H9 (cell line): ENCODE measurements at regions not wholly inside any gene's neighbourhood (a gene's known extent, or its start where the extent isn't known, plus 50 kb on each side); places are given as distances from the start of the nearest gene placed in this dataset.

ENCODE experiments used
- DNase-seq: peaks from one replicate; pipeline ENCODE4 v3.0.0-alpha.2; 2017
- H2AFZ ChIP-seq: one replicate; pipeline ENCODE4 v1.6.1; 2013; ENCODE audit warnings: mild to moderate bottlenecking, low read length, control low read depth, moderate library complexity
- H2AK5ac ChIP-seq: 2 replicates; pipeline ENCODE4 v1.6.1; 2013; ENCODE audit warnings: low read length, control low read depth, mixed read lengths; ENCODE audit not compliant: insufficient read length
- H2BK120ac ChIP-seq: one replicate; pipeline ENCODE4 v1.6.1; 2013; ENCODE audit warnings: low read depth, mild to moderate bottlenecking, low read length, control low read depth, inconsistent platforms; ENCODE audit not compliant: poor library complexity, severe bottlenecking
- H2BK12ac ChIP-seq: 2 replicates; pipeline ENCODE4 v1.6.1; 2013; ENCODE audit warnings: low read length, control low read depth, mixed read lengths, low read depth; ENCODE audit not compliant: insufficient read length
- H2BK15ac ChIP-seq: 2 replicates; pipeline ENCODE4 v1.6.1; 2013; ENCODE audit warnings: low read depth, low read length, control low read depth
- H2BK20ac ChIP-seq: one replicate; pipeline ENCODE4 v1.6.1; 2013; ENCODE audit warnings: low read depth, mild to moderate bottlenecking, low read length, control low read depth, inconsistent platforms; ENCODE audit not compliant: poor library complexity, severe bottlenecking
- H2BK5ac ChIP-seq: 2 replicates; pipeline ENCODE4 v1.6.1; 2013; ENCODE audit warnings: low read length, control low read depth, mixed read lengths; ENCODE audit not compliant: insufficient read length
- H3K14ac ChIP-seq: 2 replicates; pipeline ENCODE4 v1.6.1; 2013; ENCODE audit warnings: low read length, control low read depth; ENCODE audit not compliant: insufficient read depth
- H3K18ac ChIP-seq: 2 replicates; pipeline ENCODE4 v1.6.1; 2013; ENCODE audit warnings: low read depth, mild to moderate bottlenecking, mixed read lengths, low read length, control low read depth; ENCODE audit not compliant: insufficient read length
- H3K23ac ChIP-seq: 2 replicates; pipeline ENCODE4 v1.6.1; 2013; ENCODE audit warnings: low read length, control low read depth, mixed read lengths, low read depth; ENCODE audit not compliant: insufficient read length
- H3K23me2 ChIP-seq: 2 replicates; pipeline ENCODE4 v1.6.1; 2013; ENCODE audit warnings: low read depth, mild to moderate bottlenecking, mixed read lengths, low read length, control low read depth; ENCODE audit not compliant: insufficient read length, poor library complexity, severe bottlenecking
- H3K27ac ChIP-seq: 2 replicates; pipeline ENCODE4 v1.5.1; 2013; ENCODE audit warnings: low read length, control low read depth, mixed read lengths, low read depth; ENCODE audit not compliant: insufficient read length
- H3K27me3 ChIP-seq: 2 replicates; pipeline ENCODE4 v1.6.1; 2013; ENCODE audit warnings: low read length, control low read depth, inconsistent platforms; ENCODE audit not compliant: insufficient read depth
- H3K4ac ChIP-seq: 2 replicates; pipeline ENCODE4 v1.6.1; 2013; ENCODE audit warnings: low read depth, mild to moderate bottlenecking, control low read depth, inconsistent platforms, low read length, moderate library complexity
- H3K4me1 ChIP-seq: 2 replicates; pipeline ENCODE4 v1.6.1; 2013; ENCODE audit warnings: low read length, control low read depth, inconsistent platforms; ENCODE audit not compliant: insufficient read depth
- H3K4me2 ChIP-seq: 2 replicates; pipeline ENCODE4 v1.6.1; 2013; ENCODE audit warnings: low read length, control low read depth, mixed read lengths; ENCODE audit not compliant: insufficient read length, insufficient read depth
- H3K56ac ChIP-seq: 2 replicates; pipeline ENCODE4 v1.6.1; 2013; ENCODE audit warnings: low read depth, mild to moderate bottlenecking, mixed read lengths, low read length, control low read depth; ENCODE audit not compliant: insufficient read length
- H3K79me1 ChIP-seq: 2 replicates; pipeline ENCODE4 v1.6.1; 2013; ENCODE audit warnings: low read depth, mild to moderate bottlenecking, moderate library complexity, low read length, control low read depth, inconsistent platforms; ENCODE audit not compliant: insufficient read depth, poor library complexity, severe bottlenecking
- H3K79me2 ChIP-seq: 2 replicates; pipeline ENCODE4 v1.6.1; 2013; ENCODE audit warnings: low read length, control low read depth, inconsistent platforms; ENCODE audit not compliant: insufficient read depth
- H3K9ac ChIP-seq: 2 replicates; pipeline ENCODE4 v1.6.1; 2013; ENCODE audit warnings: low read length, control low read depth, mixed read lengths; ENCODE audit not compliant: insufficient read length; ENCODE audit errors: extremely low read depth
- H3K9me3 ChIP-seq: one replicate; pipeline ENCODE4 v1.6.1; 2013; ENCODE audit warnings: low read depth, low read length, inconsistent platforms; ENCODE audit not compliant: control insufficient read depth
- H3T11ph ChIP-seq: one replicate; pipeline ENCODE4 v1.6.1; 2013; ENCODE audit warnings: mild to moderate bottlenecking, low read length, control low read depth, inconsistent platforms
- H4K20me1 ChIP-seq: one replicate; pipeline ENCODE4 v1.6.1; 2013; ENCODE audit not compliant: control insufficient read depth, insufficient read length, insufficient read depth
- H4K5ac ChIP-seq: 2 replicates; pipeline ENCODE4 v1.6.1; 2013; ENCODE audit warnings: low read depth, mild to moderate bottlenecking, mixed read lengths, low read length, control low read depth; ENCODE audit not compliant: insufficient read length
- H4K8ac ChIP-seq: replicated peaks from 2 replicates; pipeline ENCODE4 v1.6.1; 2013; ENCODE audit warnings: low read length, control low read depth, mixed read lengths, low read depth; ENCODE audit not compliant: insufficient read length
- H4K91ac ChIP-seq: 2 replicates; pipeline ENCODE4 v1.6.1; 2013; ENCODE audit warnings: low read depth, mild to moderate bottlenecking, moderate library complexity, mixed read lengths, low read length, control low read depth; ENCODE audit not compliant: insufficient read length
- H3K27ac Mint-ChIP-seq, 3 experiments: 2 replicates in 2 of 3; 3 replicates in 1 of 3; pipeline ENCODE4 v1.8.0; 2020 to 2021; ENCODE audit warnings: mixed read lengths in 3 of 3, mild to moderate bottlenecking in 1 of 3, moderate library complexity in 1 of 3
- H3K27me3 Mint-ChIP-seq: 2 replicates; pipeline ENCODE4 v1.8.0; 2021; ENCODE audit warnings: low read depth, mild to moderate bottlenecking, moderate library complexity, mixed read lengths
- H3K36me3 Mint-ChIP-seq, 3 experiments: 2 replicates in 2 of 3; 3 replicates in 1 of 3; pipeline ENCODE4 v1.8.0; 2020 to 2021; ENCODE audit warnings: low read depth in 3 of 3, mixed read lengths in 3 of 3; ENCODE audit not compliant: insufficient read depth in 1 of 3
- H3K4me1 Mint-ChIP-seq, 2 experiments: 2 replicates each; pipeline ENCODE4 v1.8.0; 2020; ENCODE audit warnings: mixed read lengths in 2 of 2
- H3K4me3 Mint-ChIP-seq, 2 experiments: 2 replicates in 1 of 2; 3 replicates in 1 of 2; pipeline ENCODE4 v1.8.0; 2020 to 2021; ENCODE audit warnings: mild to moderate bottlenecking in 2 of 2, mixed read lengths in 2 of 2, moderate library complexity in 1 of 2
- H3K9me3 Mint-ChIP-seq, 2 experiments: 2 replicates in 1 of 2; 3 replicates in 1 of 2; pipeline ENCODE4 v1.8.0; 2020; ENCODE audit warnings: mild to moderate bottlenecking in 2 of 2, mixed read lengths in 2 of 2, moderate library complexity in 1 of 2
- WGBS: extraction: QIAGEN DNeasy Blood & Tissue Kit; methylation state at CpG from one replicate; pipeline ENCODE4 v1.1.7; 2013; ENCODE audit warnings: missing lambda C conversion rate, low lambda C conversion rate, mixed read lengths; ENCODE audit not compliant: insufficient read length; ENCODE audit errors: extremely low coverage; 5-methylcytosine and 5-hydroxymethylcytosine counted together
- TF ChIP-seq, protein P1 (sequence below): fragments of 200-600 bp; sonication (generic); conservative IDR thresholded peaks from 3 replicates; pipeline ENCODE4 v1.8.0; 2021; ENCODE audit warnings: antibody characterized with exemption, mild to moderate bottlenecking

DNA sequence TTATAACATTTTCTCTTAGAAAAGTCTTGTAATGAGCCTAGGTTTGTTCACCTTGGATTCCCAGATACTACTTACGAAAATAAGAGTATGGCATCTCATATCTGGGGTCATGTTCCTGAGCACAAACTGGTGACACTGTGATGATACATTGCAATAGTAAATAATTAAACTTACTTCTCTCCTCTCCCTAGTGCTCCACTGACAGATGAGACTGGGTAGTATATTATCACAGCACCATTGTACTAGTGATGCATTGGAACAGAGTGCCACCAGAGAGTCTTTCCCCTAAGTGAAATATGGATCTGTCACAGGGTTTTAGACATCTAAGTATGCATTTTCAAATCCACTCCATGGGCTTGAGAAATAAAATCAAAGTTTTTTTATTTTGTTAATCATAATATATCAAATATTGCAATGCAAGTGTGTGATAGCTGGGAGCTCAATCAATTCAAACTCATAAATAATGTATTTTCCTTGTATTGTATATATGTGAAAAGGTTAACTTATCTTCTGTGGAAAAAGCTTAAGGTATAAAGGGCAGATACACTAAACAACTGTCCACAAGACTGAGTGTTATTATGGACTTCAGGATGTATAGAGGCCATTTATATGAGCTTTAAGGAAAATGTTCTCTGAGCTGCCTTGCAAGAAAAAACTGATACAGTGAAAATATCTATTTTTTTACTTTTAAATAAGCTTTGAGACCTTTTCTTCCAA is 275.5 kb downstream of the ZWINT start:
- peaks cover 15 to 22% of the 10 kb centered on the region in 2 experiments for H3K9me3 Mint-ChIP-seq
- H3K9me3 ChIP-seq: no peaks in the 10 kb centered on the region
- no peaks in the 10 kb centered on the region for H3K4me1 Mint-ChIP-seq
- H3K27ac Mint-ChIP-seq: no peak overlapping the region
- H3K9ac ChIP-seq: no peak overlapping the region
- no peaks in the 10 kb centered on the region for H3K79me2 ChIP-seq
- no peak overlapping the region for H2AK5ac ChIP-seq
- H3K14ac ChIP-seq: no peak overlapping the region
- H2BK15ac ChIP-seq: no peak overlapping the region
- no peak overlapping the region for H3K18ac ChIP-seq
- no peak overlapping the region for H3T11ph ChIP-seq
- H4K91ac ChIP-seq: no peak overlapping the region
- no peak overlapping the region for H3K27ac ChIP-seq
- no peak overlapping the region for H4K8ac ChIP-seq
- H2AFZ ChIP-seq: no peak overlapping the region
- no peaks in the 10 kb centered on the region for H3K27me3 ChIP-seq
- WGBS: no CpG with 5 or more reads among the region's 1 CpG
- peaks cover 5 to 18% (median 12%) of the 10 kb centered on the region in 3 experiments; a peak in 6 of 7 replicates for H3K36me3 Mint-ChIP-seq
- H4K5ac ChIP-seq: no peak overlapping the region
- no peak overlapping the region for H3K4me2 ChIP-seq
- no peak overlapping the region for H2BK120ac ChIP-seq
- no peak overlapping the region for H3K56ac ChIP-seq
- H3K27me3 Mint-ChIP-seq: no peaks in the 10 kb centered on the region
- no peak overlapping the region for H2BK20ac ChIP-seq
- no peak overlapping the region for H3K4me3 Mint-ChIP-seq
- H4K20me1 ChIP-seq: no peaks in the 10 kb centered on the region
- H3K23me2 ChIP-seq: no peaks in the 10 kb centered on the region
- no peak overlapping the region for H2BK12ac ChIP-seq
- H2BK5ac ChIP-seq: no peak overlapping the region
- H3K4me1 ChIP-seq: no peaks in the 10 kb centered on the region
- H3K23ac ChIP-seq: no peak overlapping the region
- TF ChIP-seq, protein P1, sequence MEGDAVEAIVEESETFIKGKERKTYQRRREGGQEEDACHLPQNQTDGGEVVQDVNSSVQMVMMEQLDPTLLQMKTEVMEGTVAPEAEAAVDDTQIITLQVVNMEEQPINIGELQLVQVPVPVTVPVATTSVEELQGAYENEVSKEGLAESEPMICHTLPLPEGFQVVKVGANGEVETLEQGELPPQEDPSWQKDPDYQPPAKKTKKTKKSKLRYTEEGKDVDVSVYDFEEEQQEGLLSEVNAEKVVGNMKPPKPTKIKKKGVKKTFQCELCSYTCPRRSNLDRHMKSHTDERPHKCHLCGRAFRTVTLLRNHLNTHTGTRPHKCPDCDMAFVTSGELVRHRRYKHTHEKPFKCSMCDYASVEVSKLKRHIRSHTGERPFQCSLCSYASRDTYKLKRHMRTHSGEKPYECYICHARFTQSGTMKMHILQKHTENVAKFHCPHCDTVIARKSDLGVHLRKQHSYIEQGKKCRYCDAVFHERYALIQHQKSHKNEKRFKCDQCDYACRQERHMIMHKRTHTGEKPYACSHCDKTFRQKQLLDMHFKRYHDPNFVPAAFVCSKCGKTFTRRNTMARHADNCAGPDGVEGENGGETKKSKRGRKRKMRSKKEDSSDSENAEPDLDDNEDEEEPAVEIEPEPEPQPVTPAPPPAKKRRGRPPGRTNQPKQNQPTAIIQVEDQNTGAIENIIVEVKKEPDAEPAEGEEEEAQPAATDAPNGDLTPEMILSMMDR: no peak
- H3K4ac ChIP-seq: no peak overlapping the region
- no peaks in the 10 kb centered on the region for H3K79me1 ChIP-seq
- no peak for DNase-seq
